ENCODE measurements at regions not wholly inside any gene's neighbourhood (a gene's known extent, or its start where the extent isn't known, plus 50 kb on each side); places are given as distances from the start of the nearest gene placed in this dataset.
A peak's percentile ranks its signal among the peaks of the same experiment; 100 is the strongest.
"Not testable (repeated sequence)": the region's sequence is repeated elsewhere in the genome, so short reads cannot be mapped to it uniquely, and the experiment has no call there.

GRCh38 chr15:44859088-44859487, 97.4 kb upstream of the TERB2 start:
- BruUV-seq (replicated peaks); H3K36me3 ChIP-seq (ENCODE audit: low read depth); DNase-seq; H3K9me3 ChIP-seq (ENCODE audit: insufficient read depth, low read depth); H3K27me3 ChIP-seq (ENCODE audit: insufficient read depth, low read depth); H3F3A ChIP-seq (ENCODE audit: insufficient read depth, low read depth); H3K9me2 ChIP-seq (ENCODE audit: insufficient read depth); H3K4me3 ChIP-seq; H3K79me2 ChIP-seq (ENCODE audit: low read depth); H3K4me1 ChIP-seq (replicated peaks; ENCODE audit: insufficient read depth); H3K27ac ChIP-seq; POLR2A ChIA-PET (ENCODE audit: unreplicated experiment); H3K4me2 ChIP-seq; CTCF ChIA-PET; H4K20me1 ChIP-seq (ENCODE audit: insufficient read depth); intact Hi-C loops (cut with micrococcal nuclease; ENCODE audit: unreplicated experiment); H2AFZ ChIP-seq: not testable (repeated sequence)

- BruUV-seq (replicated peaks); DNase-seq; H3K9me3 ChIP-seq (ENCODE audit: insufficient read depth, low read depth); H3K27me3 ChIP-seq (ENCODE audit: insufficient read depth, low read depth); H3K27ac ChIP-seq; H3K36me3 ChIP-seq (ENCODE audit: low read depth); POLR2A ChIA-PET (ENCODE audit: unreplicated experiment); H3K4me1 ChIP-seq (replicated peaks; ENCODE audit: insufficient read depth); H3K79me2 ChIP-seq (ENCODE audit: low read depth); H3F3A ChIP-seq (ENCODE audit: insufficient read depth, low read depth); H3K4me3 ChIP-seq; CTCF ChIA-PET; H3K4me2 ChIP-seq; H4K20me1 ChIP-seq (ENCODE audit: insufficient read depth); intact Hi-C loops (cut with micrococcal nuclease; ENCODE audit: unreplicated experiment); H2AFZ ChIP-seq; H3K9me2 ChIP-seq (ENCODE audit: insufficient read depth): not testable (repeated sequence)
These were observed 96.3 kb upstream of the TERB2 start for GRCh38 chr15:44860168-44860567.

DNA sequence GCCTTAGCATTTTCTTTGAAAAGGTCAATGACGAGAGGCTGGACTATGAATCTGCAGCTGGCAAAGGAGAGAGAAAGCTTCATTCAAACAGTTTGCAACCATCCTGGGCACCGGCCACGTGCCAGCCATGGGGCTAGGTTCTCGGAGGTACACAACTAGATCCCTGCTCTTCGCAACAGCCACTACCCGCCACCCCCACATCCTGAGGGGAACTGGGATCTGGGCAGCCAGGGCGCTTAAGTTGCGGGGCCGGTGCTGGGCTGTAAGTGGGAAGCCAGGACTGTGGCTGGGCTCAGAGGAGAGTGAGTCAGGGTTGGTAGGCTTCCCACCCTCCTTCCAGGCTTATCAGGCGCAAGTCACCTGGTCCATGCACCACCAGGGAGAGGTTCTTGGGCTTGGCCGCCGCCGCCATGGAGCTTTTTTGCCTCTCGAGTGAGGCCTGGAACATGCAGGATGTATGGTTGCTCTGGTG, 95.0 kb upstream of the TERB2 start:
- intact Hi-C loops (cut with micrococcal nuclease; ENCODE audit: unreplicated experiment): no loop called here
- no peak for DNase-seq
- Histone ChIP-seq H3K9me3 (ENCODE audit: insufficient read depth, low read depth) (no peaks in the 10 kb centered on the region), H3K4me2 (no peak overlapping the region), H2AFZ (no peak overlapping the region), H3K79me2 (ENCODE audit: low read depth) (no peaks in the 10 kb centered on the region), H3K36me3 (ENCODE audit: low read depth) (no peaks in the 10 kb centered on the region), H3F3A (ENCODE audit: insufficient read depth, low read depth) (no peaks in the 10 kb centered on the region), H4K20me1 (ENCODE audit: insufficient read depth) (no peaks in the 10 kb centered on the region), H3K4me3 (no peak overlapping the region), H3K27me3 (ENCODE audit: insufficient read depth, low read depth) (no peaks in the 10 kb centered on the region), H3K4me1 (replicated peaks; ENCODE audit: insufficient read depth) (peaks cover 10% of the 10 kb centered on the region; the same call in 1 of the 2 replicates), H3K27ac (no peak overlapping the region), H3K9me2 (ENCODE audit: insufficient read depth) (no peaks in the 10 kb centered on the region)
- BruUV-seq (replicated peaks): no TSS peak
- ChIA-PET CTCF (no interaction called here), POLR2A (ENCODE audit: unreplicated experiment) (interaction anchor here (0.7 kb wide), 1 partner anchor 22 kb away, joined by 3 read pairs; no protein-coding TSS in a partner anchor)
- TF ChIP-seq EZH2 (IDR thresholded peaks at IDR 0.05; ENCODE audit: low read depth): no peak
- TF ChIP-seq, protein P1, sequence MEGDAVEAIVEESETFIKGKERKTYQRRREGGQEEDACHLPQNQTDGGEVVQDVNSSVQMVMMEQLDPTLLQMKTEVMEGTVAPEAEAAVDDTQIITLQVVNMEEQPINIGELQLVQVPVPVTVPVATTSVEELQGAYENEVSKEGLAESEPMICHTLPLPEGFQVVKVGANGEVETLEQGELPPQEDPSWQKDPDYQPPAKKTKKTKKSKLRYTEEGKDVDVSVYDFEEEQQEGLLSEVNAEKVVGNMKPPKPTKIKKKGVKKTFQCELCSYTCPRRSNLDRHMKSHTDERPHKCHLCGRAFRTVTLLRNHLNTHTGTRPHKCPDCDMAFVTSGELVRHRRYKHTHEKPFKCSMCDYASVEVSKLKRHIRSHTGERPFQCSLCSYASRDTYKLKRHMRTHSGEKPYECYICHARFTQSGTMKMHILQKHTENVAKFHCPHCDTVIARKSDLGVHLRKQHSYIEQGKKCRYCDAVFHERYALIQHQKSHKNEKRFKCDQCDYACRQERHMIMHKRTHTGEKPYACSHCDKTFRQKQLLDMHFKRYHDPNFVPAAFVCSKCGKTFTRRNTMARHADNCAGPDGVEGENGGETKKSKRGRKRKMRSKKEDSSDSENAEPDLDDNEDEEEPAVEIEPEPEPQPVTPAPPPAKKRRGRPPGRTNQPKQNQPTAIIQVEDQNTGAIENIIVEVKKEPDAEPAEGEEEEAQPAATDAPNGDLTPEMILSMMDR (conservative IDR thresholded peaks at IDR 0.05): no peak

DNA sequence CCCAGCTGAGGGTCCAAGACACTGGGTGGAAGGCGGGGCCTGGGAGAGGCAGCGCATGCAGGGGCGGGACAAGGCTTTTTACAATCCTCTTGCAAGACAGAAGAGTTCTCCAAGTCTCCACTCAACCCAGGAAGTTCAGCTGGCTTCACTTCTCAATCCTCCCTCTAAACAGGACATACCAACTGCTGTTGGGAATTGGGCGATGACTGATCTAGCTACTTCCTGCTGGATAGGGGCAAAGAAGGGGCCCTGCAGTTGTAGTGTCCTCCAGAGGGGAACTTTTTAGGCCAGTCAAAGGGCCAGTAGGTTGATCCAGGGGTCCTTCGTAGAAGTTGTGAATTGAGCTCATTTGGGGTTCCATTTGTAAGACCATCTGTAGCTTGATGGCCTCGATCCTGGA, 94.6 kb upstream of the TERB2 start:
- Histone ChIP-seq H4K20me1 (ENCODE audit: insufficient read depth) (no peaks in the 10 kb centered on the region), H3K27me3 (ENCODE audit: insufficient read depth, low read depth) (no peaks in the 10 kb centered on the region), H3K27ac (no peak overlapping the region), H3K36me3 (ENCODE audit: low read depth) (no peaks in the 10 kb centered on the region), H2AFZ (no peak overlapping the region), H3F3A (ENCODE audit: insufficient read depth, low read depth) (no peaks in the 10 kb centered on the region), H3K79me2 (ENCODE audit: low read depth) (no peaks in the 10 kb centered on the region), H3K4me1 (replicated peaks; ENCODE audit: insufficient read depth) (peaks cover 10% of the 10 kb centered on the region; the same call in 1 of the 2 replicates), H3K9me2 (ENCODE audit: insufficient read depth) (no peaks in the 10 kb centered on the region), H3K4me3 (no peak overlapping the region), H3K9me3 (ENCODE audit: insufficient read depth, low read depth) (no peaks in the 10 kb centered on the region), H3K4me2 (no peak overlapping the region)
- TF ChIP-seq EZH2 (IDR thresholded peaks at IDR 0.05; ENCODE audit: low read depth): no peak
- TF ChIP-seq, protein P1 (conservative IDR thresholded peaks at IDR 0.05): no peak
- intact Hi-C loops (cut with micrococcal nuclease; ENCODE audit: unreplicated experiment): no loop called here
- no TSS peak for BruUV-seq (replicated peaks)
- CTCF ChIA-PET: no interaction called here
- POLR2A ChIA-PET (ENCODE audit: unreplicated experiment): interaction anchor here (0.7 kb wide), 1 partner anchor 22 kb away, joined by 3 read pairs; no protein-coding TSS in a partner anchor
- DNase-seq: no peak

- H3K9me2 ChIP-seq (ENCODE audit: insufficient read depth); POLR2A ChIA-PET (ENCODE audit: unreplicated experiment); intact Hi-C loops (cut with micrococcal nuclease; ENCODE audit: unreplicated experiment); H3K4me1 ChIP-seq (replicated peaks; ENCODE audit: insufficient read depth); H3F3A ChIP-seq (ENCODE audit: insufficient read depth, low read depth); H3K36me3 ChIP-seq (ENCODE audit: low read depth); H3K27me3 ChIP-seq (ENCODE audit: insufficient read depth, low read depth); H3K79me2 ChIP-seq (ENCODE audit: low read depth); H3K4me3 ChIP-seq; H3K9me3 ChIP-seq (ENCODE audit: insufficient read depth, low read depth); CTCF ChIA-PET; BruUV-seq (replicated peaks); H4K20me1 ChIP-seq (ENCODE audit: insufficient read depth): not testable (repeated sequence)
- peak overlapping the region; percentile 50 for H3K27ac ChIP-seq
- peak overlapping the region; percentile 44 for H3K4me2 ChIP-seq
- peak in 1 of 2 experiments; percentile 11 for DNase-seq
- 0 out of 2 replicates have a peak overlapping the region, but pooled peaks have one; percentile 59 for H2AFZ ChIP-seq
These were observed 93.6 kb upstream of the TERB2 start for GRCh38 chr15:44862866-44863265.

DNA sequence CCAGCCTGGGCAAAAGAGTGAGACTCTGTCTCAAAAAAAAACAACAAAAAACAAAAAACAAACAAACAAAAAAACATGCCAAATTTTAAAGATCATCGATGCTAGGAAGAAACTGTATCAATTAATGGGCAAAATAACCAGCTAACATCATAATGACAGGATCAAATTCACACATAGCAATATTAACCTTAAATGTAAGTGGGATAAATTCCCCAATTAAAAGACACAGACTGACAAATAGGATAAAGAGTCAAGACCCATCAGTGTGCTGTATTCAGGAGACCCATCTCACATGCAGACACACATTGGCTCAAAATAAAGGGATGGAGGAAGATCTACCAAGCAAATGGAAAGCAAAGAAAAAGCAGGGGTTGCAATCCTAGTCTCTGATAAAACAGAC, 88.4 kb upstream of the TERB2 start:
- H3F3A ChIP-seq (ENCODE audit: insufficient read depth, low read depth); H3K9me3 ChIP-seq (ENCODE audit: insufficient read depth, low read depth); H3K36me3 ChIP-seq (ENCODE audit: low read depth); H3K4me1 ChIP-seq (replicated peaks; ENCODE audit: insufficient read depth); BruUV-seq (replicated peaks); H3K9me2 ChIP-seq (ENCODE audit: insufficient read depth); DNase-seq; H3K79me2 ChIP-seq (ENCODE audit: low read depth); H3K4me2 ChIP-seq; H3K27ac ChIP-seq; H3K4me3 ChIP-seq; H4K20me1 ChIP-seq (ENCODE audit: insufficient read depth); CTCF ChIA-PET; H3K27me3 ChIP-seq (ENCODE audit: insufficient read depth, low read depth); H2AFZ ChIP-seq; intact Hi-C loops (cut with micrococcal nuclease; ENCODE audit: unreplicated experiment); POLR2A ChIA-PET (ENCODE audit: unreplicated experiment): not testable (repeated sequence)

Data from PC-9 (cell line).